Fibroblast of skin of back (primary cell): ENCODE measurements at regions not wholly inside any gene's neighbourhood (a gene's known extent, or its start where the extent isn't known, plus 50 kb on each side); places are given as distances from the start of the nearest gene placed in this dataset.
A peak's percentile ranks its signal among the peaks of the same experiment; 100 is the strongest.

Experiments
- DNase-seq: peaks from one replicate; pipeline ENCODE4 v3.0.0-alpha.2; 2013

DNA sequence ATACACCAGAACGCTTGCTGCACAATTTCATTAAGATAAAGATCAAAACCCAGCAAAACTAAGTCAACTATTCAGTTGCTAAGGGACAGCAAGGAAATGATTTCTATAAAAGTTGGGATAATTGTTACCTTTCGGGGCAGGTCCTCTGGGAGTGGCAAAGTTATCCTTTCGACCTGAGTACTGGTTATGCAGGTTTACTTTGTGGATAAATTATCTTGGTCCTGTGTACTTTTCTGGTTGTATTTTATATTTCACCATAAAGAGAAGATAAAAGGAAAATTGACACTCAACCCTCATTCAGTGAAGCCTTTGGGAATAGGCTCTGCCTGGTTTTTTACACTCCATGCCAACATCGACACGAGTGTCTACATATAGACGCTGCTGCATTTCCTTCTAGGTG, 146.5 kb downstream of the SYK start:
- DNase-seq = no peak

DNA sequence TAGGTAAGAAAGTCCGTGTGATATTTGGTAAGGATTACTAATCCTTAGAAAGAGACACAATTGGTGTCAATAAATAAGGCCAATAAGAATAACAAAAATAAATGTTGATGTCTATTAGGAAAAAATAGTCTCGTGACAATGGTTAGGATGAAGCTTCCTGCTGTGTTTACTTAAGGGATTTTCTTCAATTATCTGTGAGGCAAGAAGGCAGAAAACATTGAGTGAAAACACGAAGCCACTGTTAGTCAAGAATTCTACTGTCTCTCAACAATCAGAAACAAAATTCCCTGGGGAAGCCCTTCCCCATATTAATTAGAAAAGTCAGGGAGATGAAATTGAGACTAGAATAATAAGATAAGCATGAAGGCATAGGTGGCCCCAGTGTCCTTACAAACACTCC, 149.0 kb downstream of the SYK start:
- DNase-seq = no peak

DNA sequence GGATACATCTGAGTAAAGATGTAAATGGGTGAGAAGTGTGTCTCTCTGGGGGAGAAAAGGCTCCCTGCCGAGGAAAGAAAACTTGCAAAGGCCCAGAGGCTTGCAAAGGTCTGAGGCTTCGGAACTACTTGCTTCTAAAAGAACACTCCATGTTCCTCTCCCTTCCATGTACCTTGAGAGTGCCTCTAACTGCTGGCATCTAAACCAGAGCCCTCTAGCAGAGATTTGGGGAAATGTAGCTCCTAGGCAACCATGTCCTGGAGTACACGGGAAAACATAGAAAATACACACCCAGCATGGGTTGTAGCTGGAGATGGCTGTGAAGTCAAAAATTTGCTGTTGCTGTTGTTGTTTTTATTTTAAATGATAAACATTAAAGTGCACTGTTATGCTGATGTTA, 151.6 kb downstream of the SYK start:
- no peak for DNase-seq

DNA sequence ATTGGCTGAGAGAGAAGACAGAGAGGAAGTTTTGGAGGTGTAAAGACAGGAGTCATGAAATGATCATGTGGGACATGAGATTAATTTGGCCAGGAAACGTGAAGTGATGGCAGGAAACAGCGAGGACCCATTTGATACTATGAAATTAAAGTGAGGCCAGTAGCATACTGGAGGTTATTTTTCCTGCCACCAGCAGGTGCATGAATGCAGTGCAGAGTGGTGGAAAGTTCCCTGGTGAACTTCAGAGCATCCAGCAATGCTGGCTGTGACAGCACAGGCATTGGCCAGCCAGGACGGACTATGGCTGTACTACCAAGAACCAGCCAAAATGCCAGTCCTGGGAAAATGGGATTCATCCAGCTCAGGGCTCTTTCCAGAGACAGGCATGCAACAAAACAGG, 152.2 kb downstream of the SYK start:
- DNase-seq = no peak

DNA sequence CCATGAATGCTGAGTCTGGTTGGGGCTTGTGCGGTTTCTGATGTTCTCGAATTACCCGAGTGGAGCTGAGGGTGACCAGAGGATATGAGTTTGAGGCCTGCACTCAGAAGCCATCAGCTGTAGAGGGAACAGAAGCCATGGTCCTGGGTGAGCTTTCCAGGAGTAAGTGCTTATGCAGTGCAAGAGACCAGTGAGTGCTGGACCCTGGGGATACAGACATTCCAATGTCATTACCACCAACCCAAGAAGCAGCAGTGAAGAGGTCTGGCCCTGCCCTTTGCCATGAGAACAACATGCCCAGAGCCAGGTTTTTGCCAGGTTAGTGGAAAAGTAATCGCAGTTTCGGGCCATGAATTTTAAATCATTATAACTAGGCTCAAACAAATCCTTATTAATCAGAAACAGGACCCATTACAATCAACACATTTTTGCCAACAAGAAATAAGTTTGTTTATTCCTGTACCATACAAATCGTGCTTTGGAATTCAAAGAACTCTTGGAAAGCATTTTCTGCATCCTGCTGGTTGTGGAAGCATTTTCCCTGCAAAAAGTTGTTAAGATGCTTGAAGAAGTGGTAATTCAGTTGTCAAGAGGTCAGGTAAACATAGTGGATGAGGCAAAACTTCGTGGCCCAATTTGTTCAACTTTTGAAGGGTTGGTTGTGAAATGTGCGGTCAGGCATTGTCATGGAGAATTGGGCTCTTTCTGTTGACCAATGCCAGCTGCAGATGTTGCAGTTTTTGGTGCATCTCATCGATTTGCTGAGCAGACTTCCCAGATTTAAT, 154.6 kb downstream of the SYK start:
- DNase-seq = peak; percentile 86

DNA sequence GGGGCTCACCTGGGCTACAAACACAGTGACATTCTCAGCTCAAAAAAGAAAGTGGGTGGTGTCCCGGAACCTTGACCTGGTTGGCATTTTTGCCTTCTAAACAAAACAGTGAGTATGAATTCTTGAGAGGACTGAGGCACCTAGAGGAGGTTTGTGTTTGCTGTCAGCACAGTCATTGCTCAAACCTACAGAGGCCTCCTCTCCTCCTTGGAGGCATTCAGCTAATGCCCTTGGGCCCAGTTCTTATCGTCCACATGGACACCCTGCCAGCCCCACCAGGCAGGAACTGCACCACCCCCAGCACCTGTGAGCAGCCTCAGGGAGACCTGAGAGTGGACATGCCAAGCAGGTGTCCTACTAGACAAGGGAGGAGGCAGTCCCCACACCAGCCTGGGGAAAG, 156.7 kb downstream of the SYK start:
- no peak for DNase-seq

DNA sequence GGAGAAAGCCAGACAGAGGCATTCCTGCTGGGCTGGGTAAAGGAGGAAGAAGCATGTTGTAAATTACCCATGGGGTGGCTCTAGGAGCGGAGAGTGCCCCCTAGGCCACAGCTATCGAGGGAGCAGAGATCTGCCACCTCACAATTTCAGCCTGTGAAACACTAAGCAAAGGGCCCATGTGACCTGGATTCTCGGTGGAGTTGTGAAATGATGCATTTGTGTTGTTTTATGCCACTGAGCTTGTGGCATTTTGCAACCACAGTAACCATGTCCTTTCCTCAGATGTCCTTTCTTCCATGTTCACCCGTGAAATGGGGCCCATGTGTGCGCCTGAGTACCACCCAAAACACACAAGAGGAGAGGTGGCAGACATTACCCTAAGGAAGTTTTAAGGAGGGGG, 159.3 kb downstream of the SYK start:
- peak; percentile 22 for DNase-seq

DNA sequence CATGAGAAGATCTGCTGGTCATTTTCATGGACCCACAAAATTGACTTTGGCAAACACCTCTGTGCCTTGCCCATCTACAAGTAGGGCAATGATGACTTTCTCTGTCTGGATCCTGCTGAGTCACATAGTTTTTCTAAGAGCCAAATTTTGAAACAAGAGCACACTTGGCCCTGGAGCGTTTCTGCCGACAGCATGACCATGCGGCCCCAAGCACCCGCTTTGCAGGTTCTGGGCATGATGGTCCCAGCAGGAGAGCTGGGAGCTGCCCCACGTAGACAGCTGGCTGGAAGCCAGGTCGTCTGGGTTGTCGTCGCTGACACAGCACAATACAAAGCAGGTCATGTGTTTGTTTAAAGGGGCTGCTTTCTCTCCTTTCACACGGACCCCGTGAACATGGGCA, 159.8 kb downstream of the SYK start:
- peak; percentile 78 for DNase-seq

DNA sequence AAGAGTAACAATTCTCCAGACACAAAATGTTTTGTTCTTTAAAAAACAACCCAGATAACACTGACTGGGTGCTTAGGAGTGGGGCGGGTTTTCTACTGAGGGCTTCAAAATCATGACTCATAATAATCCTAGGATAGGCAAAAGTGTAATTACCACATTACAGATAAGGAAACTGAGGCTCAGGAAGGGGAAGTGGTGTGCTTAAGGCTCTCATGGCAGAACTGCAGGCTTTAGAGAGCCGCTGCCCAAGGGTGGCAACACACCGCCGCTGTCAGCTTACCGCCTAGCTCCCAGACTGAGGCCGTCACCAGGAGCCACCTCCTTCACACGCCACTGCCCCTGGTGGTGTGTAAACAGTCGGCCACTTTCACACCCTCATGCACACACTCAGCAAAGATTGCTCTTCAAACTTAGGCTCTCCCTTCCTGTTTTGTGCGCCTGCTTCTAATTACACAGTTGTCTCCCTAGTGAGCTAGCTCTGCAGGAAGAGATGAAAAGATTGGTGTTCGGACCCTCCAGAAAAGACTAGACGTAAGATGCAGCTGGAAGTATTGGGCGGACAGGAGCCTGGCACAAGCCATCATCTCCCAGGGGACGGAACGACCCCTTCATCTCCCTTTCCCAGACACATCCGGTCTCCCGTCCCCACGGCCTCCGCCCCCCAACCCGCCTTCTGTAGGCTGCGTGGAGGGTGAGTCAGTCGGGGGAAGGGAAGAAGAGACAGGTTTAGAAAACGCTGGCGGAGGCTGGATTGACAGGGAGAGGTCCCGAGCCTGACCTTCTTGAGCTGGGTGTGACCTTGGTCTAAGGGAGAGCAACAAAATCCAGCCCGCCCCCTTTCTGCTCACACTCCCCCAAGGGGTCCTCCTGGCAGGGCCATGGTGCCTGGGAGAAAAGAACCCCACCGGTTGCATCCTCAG, 162.7 kb downstream of the SYK start:
- DNase-seq = peak; percentile 65

DNA sequence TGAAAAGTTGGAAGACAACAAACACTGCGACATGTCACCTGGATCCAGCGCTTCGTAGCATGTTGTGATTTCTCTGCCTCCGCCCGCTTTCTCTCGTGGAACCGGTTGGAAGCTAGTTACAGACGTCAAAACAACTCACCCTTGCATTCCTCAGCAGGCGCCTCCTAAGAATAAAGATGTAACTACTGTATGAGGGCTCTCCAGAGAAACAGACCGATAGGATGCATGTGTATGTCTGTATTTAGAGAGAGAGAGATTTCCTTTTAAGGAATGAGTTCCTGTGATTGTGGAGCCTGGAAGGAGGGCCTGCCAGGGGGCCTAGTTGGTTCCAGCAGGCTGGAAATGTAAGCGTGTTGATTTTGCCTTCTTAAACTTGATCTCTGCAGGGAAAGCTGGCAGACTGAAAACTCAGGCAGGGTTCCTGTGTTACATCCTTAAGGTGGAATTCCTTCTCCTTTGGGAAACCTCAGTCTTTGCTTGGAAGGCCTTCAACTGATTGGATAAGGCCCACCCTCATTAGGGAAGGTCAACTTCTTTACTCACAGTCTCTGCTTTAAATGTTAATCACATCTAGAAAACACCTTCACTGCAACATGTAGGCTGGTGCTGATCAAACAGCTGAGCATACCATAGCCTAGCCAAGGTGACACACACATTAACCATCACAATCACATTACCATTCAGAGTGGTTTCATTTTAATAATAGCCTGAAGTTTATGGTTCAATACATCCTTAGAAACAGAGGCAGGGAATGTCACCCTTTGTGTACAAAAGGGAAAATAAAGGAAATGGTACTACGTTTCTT, 163.8 kb downstream of the SYK start:
- DNase-seq = peak; percentile 67

DNA sequence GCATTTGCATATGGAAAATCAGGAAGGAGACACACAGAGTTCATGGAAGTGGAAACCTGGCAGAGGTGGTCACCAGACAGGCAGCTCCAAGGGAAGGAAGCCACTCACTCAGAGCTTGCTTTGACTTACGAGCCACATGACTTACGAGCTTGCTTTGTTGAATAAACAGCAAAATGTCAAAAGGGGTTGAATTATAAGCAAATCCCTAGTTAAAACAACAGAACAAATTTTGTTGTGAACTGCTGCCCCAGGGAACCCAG, 164.3 kb downstream of the SYK start:
- no peak for DNase-seq

DNA sequence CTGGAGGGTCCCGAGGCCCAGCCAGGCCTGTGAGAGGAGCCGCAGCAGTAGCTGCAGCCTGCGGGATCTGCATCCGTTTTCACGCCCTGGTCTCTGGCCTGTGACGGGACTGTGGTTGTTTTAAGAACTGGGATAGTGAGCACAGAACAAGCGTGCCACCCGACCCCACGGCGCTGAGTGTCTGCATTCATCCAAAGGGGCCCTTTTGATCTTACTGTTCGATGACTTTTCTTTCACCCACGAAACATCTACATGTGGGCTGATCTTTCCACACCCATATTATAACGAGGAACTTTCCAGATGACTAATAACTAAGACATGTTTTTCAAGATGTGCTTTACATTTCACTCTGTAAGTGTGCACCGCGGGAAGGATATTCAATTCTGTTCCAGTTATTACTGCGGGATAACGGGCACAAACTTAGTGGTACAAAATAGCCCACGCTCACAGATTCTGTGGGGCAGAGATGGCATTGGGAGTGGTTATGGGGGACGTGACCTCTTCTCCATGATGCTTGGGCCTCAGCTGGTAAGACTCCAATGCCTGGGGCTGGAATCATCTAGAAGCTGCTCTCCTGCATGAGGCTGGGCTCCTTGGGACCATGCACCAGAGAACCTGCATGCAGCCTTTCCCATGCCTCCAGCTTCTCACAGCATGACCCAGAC, 165.0 kb downstream of the SYK start:
- peak; percentile 82 for DNase-seq

DNA sequence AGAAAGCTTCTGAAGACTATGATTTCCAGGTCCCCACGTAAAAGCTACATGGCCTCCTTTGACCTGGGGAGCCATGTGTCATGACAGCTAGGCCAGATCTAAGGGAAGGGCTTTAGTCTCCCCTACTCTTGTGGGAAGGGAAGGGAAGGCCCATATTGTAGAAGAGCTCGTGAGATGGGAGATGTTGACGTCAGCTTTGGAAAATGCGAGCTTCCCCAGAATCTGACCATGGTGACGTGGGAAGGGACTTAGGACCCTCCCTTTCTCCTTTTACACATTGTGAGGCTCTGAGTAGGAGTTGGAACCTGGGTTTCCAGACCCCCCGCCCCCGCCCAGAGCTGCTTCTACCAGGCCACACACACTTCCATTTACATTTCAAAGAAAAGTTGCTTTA, 165.5 kb downstream of the SYK start:
- peak; percentile 74 for DNase-seq

DNA sequence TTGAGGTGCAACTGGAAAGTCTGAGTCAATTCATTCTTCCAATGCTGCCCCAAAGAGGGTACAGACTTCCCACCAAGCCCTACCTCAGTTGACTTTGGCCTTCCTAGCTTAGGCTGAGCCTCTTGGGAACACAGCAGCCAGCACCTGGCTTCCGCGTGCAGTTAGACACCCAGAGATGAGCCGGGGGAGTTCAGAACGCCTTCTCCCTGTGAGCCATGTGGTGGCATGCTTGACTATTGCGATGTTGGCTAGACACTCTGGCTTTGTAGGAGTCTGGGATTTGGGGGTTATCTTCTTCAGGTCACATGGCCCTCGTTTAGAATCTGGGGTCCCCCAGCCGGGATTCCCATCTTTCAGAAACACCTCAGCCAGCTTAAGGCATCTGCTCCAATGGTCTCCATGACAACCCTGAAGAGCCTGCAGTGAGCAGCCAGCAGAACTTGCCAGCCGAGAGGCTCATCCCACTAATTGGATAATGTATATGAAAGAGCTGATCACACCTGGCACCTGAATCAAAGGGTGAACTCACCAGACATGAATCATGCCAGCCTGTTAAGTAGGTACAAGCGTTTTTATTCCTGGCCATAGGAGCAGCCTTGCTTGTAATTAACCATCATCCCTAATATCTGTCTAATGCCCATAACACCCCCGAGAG, 167.5 kb downstream of the SYK start:
- no peak for DNase-seq

DNA sequence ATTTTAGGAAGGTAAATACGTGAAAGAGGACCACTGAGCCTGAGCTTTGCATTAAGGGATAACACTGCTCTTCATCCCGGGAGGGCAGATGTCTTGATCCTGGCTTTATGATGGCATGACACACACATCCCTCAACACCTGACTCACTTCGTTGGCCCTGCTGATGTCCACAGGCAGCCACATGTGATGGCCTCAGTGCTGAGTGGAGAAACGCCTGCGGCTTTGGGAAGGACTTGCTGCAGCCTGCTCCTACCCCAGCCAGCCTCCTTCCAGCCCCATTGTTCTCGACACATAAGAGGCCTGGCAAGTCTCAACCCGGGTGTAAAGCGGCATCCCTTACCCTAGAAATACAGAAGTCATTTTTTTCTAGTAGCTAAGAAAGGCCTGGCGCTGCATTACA, 169.0 kb downstream of the SYK start:
- peak; percentile 69 for DNase-seq

DNA sequence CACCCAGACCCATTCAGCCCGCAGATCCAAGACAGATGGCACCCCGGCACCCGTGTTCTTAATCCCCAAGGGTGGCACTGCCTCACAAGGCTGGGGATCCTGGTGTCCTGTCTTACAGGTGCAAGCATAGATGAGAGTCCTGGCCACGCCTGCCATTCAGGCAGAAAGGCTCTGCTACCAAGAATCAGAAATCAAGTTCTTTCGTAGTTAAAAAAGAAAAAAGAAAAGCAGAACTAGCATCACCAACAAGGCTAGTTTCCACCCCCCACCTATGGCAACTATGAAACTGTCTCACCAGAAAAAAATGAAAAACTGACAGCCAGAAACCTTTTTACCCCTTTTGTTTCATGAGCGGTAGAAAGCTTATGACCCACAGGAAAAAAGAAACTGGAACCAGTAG, 170.4 kb downstream of the SYK start:
- DNase-seq = peak; percentile 38

DNA sequence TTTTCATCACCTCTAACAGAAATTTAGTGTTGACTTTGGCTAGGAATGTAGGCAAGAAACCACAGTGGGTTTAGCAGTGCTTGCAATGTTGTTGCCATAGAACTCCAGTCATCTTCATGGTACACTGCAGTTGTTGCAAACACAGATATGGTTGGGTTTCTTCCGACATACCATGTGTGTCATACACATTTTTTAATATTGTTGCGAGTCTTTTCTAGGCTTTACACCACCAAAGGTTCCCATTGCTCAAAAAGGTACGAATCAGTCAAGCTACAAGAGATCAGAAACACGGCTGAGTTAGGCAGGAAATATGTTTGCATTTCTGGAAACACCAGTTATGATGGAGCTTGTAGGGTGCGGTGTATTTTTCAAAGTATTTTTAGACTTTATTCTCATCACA, 172.4 kb downstream of the SYK start:
- DNase-seq = peak; percentile 85

DNA sequence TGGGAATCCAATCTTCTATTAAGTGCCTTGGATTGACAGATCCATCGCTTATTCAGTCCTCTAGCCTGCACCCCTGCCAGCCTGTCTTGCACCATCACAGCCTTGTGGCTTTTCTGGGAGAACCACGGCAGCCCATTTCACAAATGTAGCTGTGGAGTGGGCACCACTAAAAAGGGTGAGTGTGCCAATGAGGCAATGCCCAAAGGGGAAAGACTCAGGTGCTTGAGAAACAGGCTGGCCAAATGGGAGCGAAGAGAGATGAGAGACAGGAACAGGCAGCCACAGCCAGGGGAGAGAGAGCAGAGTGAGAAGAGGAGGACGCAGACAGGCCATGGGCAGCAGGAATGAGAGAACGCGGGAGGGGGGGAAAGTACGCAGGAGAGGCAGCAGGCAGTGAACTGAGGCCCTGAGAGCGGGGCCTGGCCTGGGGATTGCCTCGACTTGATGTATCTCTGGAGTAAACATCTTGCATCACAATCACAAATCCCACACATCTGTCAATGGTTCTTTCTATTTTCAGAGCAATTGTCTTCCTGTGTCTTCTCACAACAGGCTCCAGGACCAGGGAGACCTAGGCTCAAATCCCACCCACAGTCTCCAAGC, 173.1 kb downstream of the SYK start:
- DNase-seq = no peak

DNA sequence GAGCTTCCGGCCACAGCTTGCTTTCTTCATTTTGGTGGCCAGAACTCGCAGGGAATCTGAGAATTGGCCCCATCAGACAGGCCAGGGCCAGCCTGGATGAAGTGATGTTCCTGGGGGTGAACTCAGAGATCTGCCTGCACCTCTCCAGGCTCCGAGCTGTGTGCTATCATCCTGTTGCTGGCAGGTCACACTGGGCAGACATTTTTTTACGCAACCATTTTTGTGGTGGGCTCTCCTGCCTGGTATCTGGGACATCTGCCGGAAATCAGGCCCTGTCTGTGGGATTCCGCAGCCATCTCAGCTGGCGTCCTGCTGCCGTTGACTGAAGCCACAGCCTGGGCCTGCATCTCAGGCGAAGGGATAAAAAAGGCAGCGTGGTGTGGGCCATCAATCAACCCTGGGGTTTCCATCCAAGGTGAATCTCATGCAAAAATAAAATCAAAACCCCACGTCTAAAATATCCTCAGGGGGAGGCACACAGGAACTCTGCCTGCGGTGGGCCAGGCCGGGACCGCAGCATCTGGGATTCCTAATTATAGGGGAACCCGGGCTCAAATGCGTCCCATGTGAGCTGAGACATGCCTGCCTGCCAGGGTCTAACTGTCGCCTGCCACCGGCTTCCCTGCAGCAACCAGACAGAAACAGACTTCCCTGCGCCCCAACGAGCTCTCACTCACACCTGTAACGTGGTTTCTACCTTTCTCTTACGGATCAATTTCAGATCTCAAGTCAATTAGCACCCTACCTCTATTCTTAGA, 174.3 kb downstream of the SYK start:
- peak; percentile 29 for DNase-seq

DNA sequence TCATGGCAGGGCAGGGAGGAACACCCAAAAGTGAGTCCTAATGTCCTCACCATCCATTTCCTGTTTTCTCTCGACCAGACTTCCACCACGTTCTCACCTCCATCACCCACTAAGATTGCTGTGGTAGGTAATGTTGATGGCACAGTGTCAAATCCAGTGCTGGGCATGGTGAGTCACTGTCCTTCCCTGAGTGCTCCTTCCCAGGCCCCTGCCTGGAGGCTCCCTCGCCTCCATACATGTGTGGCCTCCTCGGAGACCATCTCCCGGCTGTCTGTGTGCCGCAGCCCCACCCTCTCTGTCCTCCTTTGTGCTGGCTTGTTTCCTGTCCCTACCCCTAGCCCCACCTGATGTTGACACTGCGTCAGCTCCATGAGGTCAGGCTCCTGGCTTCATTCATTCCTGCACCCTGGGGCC, 177.5 kb downstream of the SYK start:
- DNase-seq = peak; percentile 28

DNA sequence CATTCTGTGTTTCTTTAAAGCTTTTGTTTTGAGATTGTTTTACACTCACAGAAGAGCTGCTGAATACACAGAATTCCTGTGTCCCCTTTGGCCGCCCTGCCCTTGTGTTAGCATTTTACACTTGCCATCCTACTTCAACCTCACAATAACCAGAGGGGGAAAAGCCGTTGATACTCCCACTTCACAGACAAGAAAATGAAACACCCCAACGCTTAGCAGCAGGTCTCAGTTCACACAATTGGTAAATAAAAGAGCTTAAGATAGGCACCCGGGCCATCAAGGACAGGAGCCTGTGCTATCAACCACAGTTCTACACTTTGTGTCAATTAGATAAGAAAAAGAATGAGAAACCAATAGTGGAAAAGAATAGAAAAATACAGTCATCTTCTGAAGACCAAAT, 178.0 kb downstream of the SYK start:
- no peak for DNase-seq
